Forelimb muscle (tissue), 1 donor: ENCODE measurements at regions not wholly inside any gene's neighbourhood (a gene's known extent, or its start where the extent isn't known, plus 50 kb on each side); places are given as distances from the start of the nearest gene placed in this dataset.
A peak's percentile ranks its signal among the peaks of the same experiment; 100 is the strongest.

Experiments used
- DNase-seq: peaks from one replicate; pipeline ENCODE4 v3.0.0-alpha.2; 2013; ENCODE audit warnings: low read depth

- no peak for DNase-seq
Measured at GRCh38 chrX:69365349-69365748, 138.8 kb upstream of the NALF2 start.

GRCh38 chrX:69362856-69363255, 141.3 kb upstream of the NALF2 start:
- no peak for DNase-seq

- DNase-seq: no peak
Measured at GRCh38 chrX:69362354-69362753, 141.8 kb upstream of the NALF2 start.

GRCh38 chrX:69361311-69361845, 142.7 kb upstream of the NALF2 start:
- no peak for DNase-seq

- DNase-seq: peak; percentile 62
Measured at GRCh38 chrX:69357317-69357716, 146.8 kb upstream of the NALF2 start.

GRCh38 chrX:69324851-69325250, 159.6 kb upstream of the PJA1 start:
- no peak for DNase-seq

- no peak for DNase-seq
Measured at GRCh38 chrX:69323786-69324720, 158.8 kb upstream of the PJA1 start.

GRCh38 chrX:69321789-69322188, 156.5 kb upstream of the PJA1 start:
- no peak for DNase-seq

- no peak for DNase-seq
Measured at GRCh38 chrX:69321006-69321655, 155.9 kb upstream of the PJA1 start.

- no peak for DNase-seq
Measured at GRCh38 chrX:69320116-69320515, 154.9 kb upstream of the PJA1 start.

GRCh38 chrX:69319376-69319775, 154.1 kb upstream of the PJA1 start:
- no peak for DNase-seq

- DNase-seq: no peak
Measured at GRCh38 chrX:69318651-69319340, 153.5 kb upstream of the PJA1 start.

- no peak for DNase-seq
Measured at GRCh38 chrX:69317721-69318120, 152.5 kb upstream of the PJA1 start.

GRCh38 chrX:69314436-69315348, 149.4 kb upstream of the PJA1 start:
- no peak for DNase-seq

- no peak for DNase-seq
Measured at GRCh38 chrX:69313617-69314290, 148.5 kb upstream of the PJA1 start.

- no peak for DNase-seq
Measured at GRCh38 chrX:69311936-69312670, 146.8 kb upstream of the PJA1 start.

- no peak for DNase-seq
Measured at GRCh38 chrX:69309074-69309792, 144.0 kb upstream of the PJA1 start.

- DNase-seq: no peak
Measured at GRCh38 chrX:69307756-69308155, 142.5 kb upstream of the PJA1 start.

- no peak for DNase-seq
Measured at GRCh38 chrX:69307029-69307428, 141.8 kb upstream of the PJA1 start.
